Sigmoid colon (tissue), 6 donors: ENCODE measurements at regions not wholly inside any gene's neighbourhood (a gene's known extent, or its start where the extent isn't known, plus 50 kb on each side); places are given as distances from the start of the nearest gene placed in this dataset.

ENCODE experiments used
- DNase-seq: peaks from one replicate; pipeline ENCODE4 v3.0.0-alpha.2; 2019
- H3K27ac ChIP-seq, 4 donors: fragments of 200-600 bp; sonication (generic); one replicate each; pipeline ENCODE4 v1.5.1; 2016 to 2019; ENCODE audit warnings: mild to moderate bottlenecking in 1 of 4
- H3K27me3 ChIP-seq, 3 donors: fragments of 200-600 bp; sonication (generic); one replicate each; pipeline ENCODE4 v1.5.1; 2019; ENCODE audit warnings: mild to moderate bottlenecking in 1 of 3
- H3K36me3 ChIP-seq, 4 donors: fragments of 200-600 bp; sonication (generic); one replicate each; pipeline ENCODE4 v1.5.1; 2016 to 2019
- H3K4me1 ChIP-seq, 4 donors: fragments of 200-600 bp; sonication (generic); one replicate each; pipeline ENCODE4 v1.5.1; 2017 to 2019
- H3K4me3 ChIP-seq, 4 donors: fragments of 200-600 bp; sonication (generic); one replicate each; pipeline ENCODE4 v1.5.1; 2017 to 2019; ENCODE audit warnings: mild to moderate bottlenecking in 2 of 4, moderate library complexity in 1 of 4
- H3K9me3 ChIP-seq, 4 donors: fragments of 200-600 bp in 3 of 4; sonication (generic) in 3 of 4; one replicate each; pipeline versions ENCODE4 v1.5.1 to v1.6.1; 2013 to 2019
- CTCF ChIP-seq, 4 experiments: fragments of 450-650 bp in 3 of 4; fragments of 200-600 bp in 1 of 4; IDR thresholded peaks; one replicate each; pipeline ENCODE4 v1.5.1; 2016 to 2019; ENCODE audit warnings: antibody characterized with exemption in 4 of 4, mild to moderate bottlenecking in 3 of 4, moderate library complexity in 2 of 4
- EP300 ChIP-seq, 4 donors: sonication (generic); formaldehyde crosslinking; IDR thresholded peaks; one replicate each; pipeline ENCODE4 v1.6.1; 2017; ENCODE audit warnings: antibody characterized with exemption in 4 of 4
- POLR2A ChIP-seq, 2 donors: fragments of 450-650 bp; IDR thresholded peaks; one replicate each; pipeline ENCODE4 v1.6.1; 2016; ENCODE audit warnings: antibody characterized with exemption in 2 of 2, mild to moderate bottlenecking in 2 of 2, moderate library complexity in 2 of 2
- POLR2AphosphoS5 ChIP-seq, 4 donors: sonication (generic); formaldehyde crosslinking; IDR thresholded peaks; one replicate each; pipeline ENCODE4 v1.6.1; 2017; ENCODE audit warnings: antibody characterized with exemption in 4 of 4
- WGBS, 2 donors: extraction: QIAGEN DNeasy Blood & Tissue Kit; methylation state at CpG; one replicate each; pipeline ENCODE4 v1.1.7; 2013; 5-methylcytosine and 5-hydroxymethylcytosine counted together
- intact Hi-C: fragments of 100-400 bp; cut with DNase I; formaldehyde crosslinking; loops from one replicate; pipeline ENCODE4 v1.15.1; 2023
- donor health status: healthy with polysubstance abuse.
- donor health status: healthy.

- Histone ChIP-seq H3K36me3 (no peaks in the 10 kb centered on the region), H3K4me1 (no peaks in the 10 kb centered on the region), H3K27me3 (no peaks in the 10 kb centered on the region), H3K4me3 (no peak overlapping the region), H3K9me3 (peaks cover 0 to 5% (median 1%) of the 10 kb centered on the region in 4 donors), H3K27ac (no peak overlapping the region)
- intact Hi-C loops: no loop called here
- TF ChIP-seq POLR2A (IDR thresholded peaks at IDR 0.05) (no peak), EP300 (IDR thresholded peaks at IDR 0.05) (no peak), CTCF (IDR thresholded peaks at IDR 0.05) (no peak), POLR2AphosphoS5 (IDR thresholded peaks at IDR 0.05) (no peak)
- DNase-seq: no peak
- 21 to 51% methylated on average over 9 of the region's 9 CpGs for WGBS, 2 donors
Observed at GRCh38 chr2:81304154-81304830, 999.7 kb upstream of the LRRTM1 start.

GRCh38 chr2:81303321-81303720, 998.8 kb upstream of the LRRTM1 start:
- H3K9me3 ChIP-seq: peaks cover 0 to 5% (median 1%) of the 10 kb centered on the region in 4 donors
- H3K27me3 ChIP-seq: no peaks in the 10 kb centered on the region
- no peak overlapping the region for H3K4me3 ChIP-seq
- no peak for DNase-seq
- 77 to 92% methylated on average over 1 of the region's 1 CpG for WGBS, 2 donors
- intact Hi-C loops: no loop called here
- TF ChIP-seq CTCF (IDR thresholded peaks at IDR 0.05) (no peak), EP300 (IDR thresholded peaks at IDR 0.05) (no peak), POLR2A (IDR thresholded peaks at IDR 0.05) (no peak), POLR2AphosphoS5 (IDR thresholded peaks at IDR 0.05) (no peak)
- no peaks in the 10 kb centered on the region for H3K36me3 ChIP-seq
- no peaks in the 10 kb centered on the region for H3K4me1 ChIP-seq
- H3K27ac ChIP-seq: no peak overlapping the region

GRCh38 chr2:81299841-81300240, 995.3 kb upstream of the LRRTM1 start:
- Histone ChIP-seq H3K27ac (no peak overlapping the region), H3K4me1 (no peaks in the 10 kb centered on the region), H3K27me3 (no peaks in the 10 kb centered on the region), H3K4me3 (no peak overlapping the region), H3K9me3 (peaks cover 0 to 5% (median 1%) of the 10 kb centered on the region in 4 donors), H3K36me3 (no peaks in the 10 kb centered on the region)
- 86 to 87% methylated on average over 1 of the region's 1 CpG for WGBS, 2 donors
- TF ChIP-seq POLR2AphosphoS5 (IDR thresholded peaks at IDR 0.05): no peak
- TF ChIP-seq EP300 (IDR thresholded peaks at IDR 0.05): no peak
- no peak for TF ChIP-seq CTCF (IDR thresholded peaks at IDR 0.05)
- no peak for TF ChIP-seq POLR2A (IDR thresholded peaks at IDR 0.05)
- intact Hi-C loops: no loop called here
- no peak for DNase-seq

GRCh38 chr2:81290846-81291245, 986.3 kb upstream of the LRRTM1 start:
- Histone ChIP-seq H3K4me1 (no peaks in the 10 kb centered on the region), H3K27me3 (no peaks in the 10 kb centered on the region), H3K36me3 (no peaks in the 10 kb centered on the region), H3K4me3 (no peak overlapping the region), H3K9me3 (peaks cover 0 to 4% (median 0%) of the 10 kb centered on the region in 4 donors), H3K27ac (no peak overlapping the region)
- WGBS, 2 donors: 92 to 94% methylated on average over 3 of the region's 3 CpGs
- TF ChIP-seq EP300 (IDR thresholded peaks at IDR 0.05) (no peak), POLR2A (IDR thresholded peaks at IDR 0.05) (no peak), CTCF (IDR thresholded peaks at IDR 0.05) (no peak), POLR2AphosphoS5 (IDR thresholded peaks at IDR 0.05) (no peak)
- DNase-seq: no peak
- intact Hi-C loops: no loop called here

GRCh38 chr2:81283081-81283480, 978.5 kb upstream of the LRRTM1 start:
- DNase-seq: no peak
- TF ChIP-seq POLR2A (IDR thresholded peaks at IDR 0.05): no peak
- TF ChIP-seq CTCF (IDR thresholded peaks at IDR 0.05): no peak
- no peak for TF ChIP-seq POLR2AphosphoS5 (IDR thresholded peaks at IDR 0.05)
- no peak for TF ChIP-seq EP300 (IDR thresholded peaks at IDR 0.05)
- Histone ChIP-seq H3K27me3 (no peaks in the 10 kb centered on the region), H3K4me3 (no peak overlapping the region), H3K4me1 (peaks cover 0 to 8% (median 0%) of the 10 kb centered on the region in 4 donors), H3K27ac (no peak overlapping the region), H3K36me3 (no peaks in the 10 kb centered on the region), H3K9me3 (no peaks in the 10 kb centered on the region)
- intact Hi-C loops: no loop called here
- WGBS, 2 donors: 26 to 34% methylated on average over 2 of the region's 2 CpGs
